ENCODE measurements at regions not wholly inside any gene's neighbourhood (a gene's known extent, or its start where the extent isn't known, plus 50 kb on each side); places are given as distances from the start of the nearest gene placed in this dataset.

DNA sequence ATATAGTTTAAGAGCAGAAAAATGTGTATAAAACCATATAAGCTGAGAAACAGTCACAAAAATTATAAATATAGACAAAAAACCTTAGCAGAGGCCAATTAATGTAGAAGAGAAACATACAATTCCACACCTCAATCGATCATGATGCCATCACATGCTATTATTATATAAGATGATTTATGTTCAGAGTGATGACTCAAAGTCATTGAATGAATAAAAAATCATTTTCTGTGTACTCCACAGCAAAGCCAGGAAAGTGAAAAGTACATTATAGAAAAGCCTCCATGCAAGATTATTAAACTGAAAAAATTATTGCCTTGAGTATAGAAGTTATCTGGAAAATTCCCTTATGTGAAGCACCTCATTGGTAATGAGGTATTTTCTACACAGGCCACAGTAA, 229.2 kb upstream of the PPFIA2 start:
- H3K27ac ChIP-seq: no peak overlapping the region
- DNase-seq (ENCODE audit: low read depth, low spot score): no peak
- no peaks in the 10 kb centered on the region for H3K36me3 ChIP-seq (ENCODE audit: insufficient read depth, low read length)
- TF ChIP-seq FOXP2 (optimal IDR thresholded peaks at IDR 0.05; ENCODE audit: control extremely low read depth, extremely low read length, insufficient read depth): no peak
- no peak for TF ChIP-seq EZH2 (IDR thresholded peaks at IDR 0.05)
- no peak for TF ChIP-seq POLR2AphosphoS5 (IDR thresholded peaks at IDR 0.05; ENCODE audit: borderline replicate concordance, low read depth, low read length)
- no peak overlapping the region for H3K9ac ChIP-seq (ENCODE audit: insufficient read length)
- no peaks in the 10 kb centered on the region for H3K9me3 ChIP-seq (ENCODE audit: low read depth, low read length)
- no peak overlapping the region for H3K4me3 ChIP-seq

DNA sequence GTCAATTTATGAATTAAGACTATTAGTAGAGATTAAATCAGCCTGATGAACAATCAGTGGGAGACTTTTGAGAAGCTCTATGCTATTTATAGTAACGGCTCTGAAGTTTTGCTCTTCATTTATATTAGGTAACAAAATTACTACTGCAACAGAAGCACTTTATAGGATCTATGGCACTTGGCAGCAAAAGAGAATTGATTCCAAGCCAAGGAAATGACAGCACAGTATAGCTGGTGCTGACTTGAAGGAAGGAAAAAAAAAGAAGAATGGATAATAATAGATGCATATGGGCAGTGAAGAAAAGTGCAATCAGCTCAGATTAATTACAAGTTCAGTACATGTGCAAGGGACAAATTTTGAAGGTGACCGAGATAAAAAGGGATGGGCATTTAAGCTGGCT, 228.2 kb upstream of the PPFIA2 start:
- peaks cover under 1% of the 10 kb centered on the region; the same call in 1 of the 2 replicates for H3K9me3 ChIP-seq (ENCODE audit: low read depth, low read length)
- H3K36me3 ChIP-seq (ENCODE audit: insufficient read depth, low read length): no peaks in the 10 kb centered on the region
- no peak overlapping the region for H3K9ac ChIP-seq (ENCODE audit: insufficient read length)
- TF ChIP-seq POLR2AphosphoS5 (IDR thresholded peaks at IDR 0.05; ENCODE audit: borderline replicate concordance, low read depth, low read length): no peak
- TF ChIP-seq EZH2 (IDR thresholded peaks at IDR 0.05): no peak
- TF ChIP-seq FOXP2 (optimal IDR thresholded peaks at IDR 0.05; ENCODE audit: control extremely low read depth, extremely low read length, insufficient read depth): no peak
- H3K4me3 ChIP-seq: no peak overlapping the region
- H3K27ac ChIP-seq: no peak overlapping the region
- DNase-seq (ENCODE audit: low read depth, low spot score): no peak

DNA sequence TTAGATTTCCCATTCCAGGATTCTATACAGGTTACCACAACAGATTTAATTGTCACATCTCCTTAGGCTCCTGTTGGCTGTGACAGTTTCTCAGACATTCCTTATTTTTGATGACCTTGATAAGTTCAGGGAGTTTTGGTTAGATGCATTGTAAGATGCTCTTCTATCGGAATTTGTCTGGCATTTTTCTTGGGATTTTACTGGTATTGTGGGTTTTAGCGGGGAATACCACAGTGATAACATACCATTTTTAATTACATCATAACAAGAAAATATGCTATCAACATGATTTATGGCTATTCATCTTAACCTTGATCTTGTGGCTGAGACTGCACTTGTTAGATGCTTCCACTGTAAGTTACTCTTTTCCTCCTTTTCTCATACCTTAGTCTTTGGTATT, 217.5 kb upstream of the PPFIA2 start:
- Histone ChIP-seq H3K27ac (no peak overlapping the region), H3K9me3 (ENCODE audit: low read depth, low read length) (no peaks in the 10 kb centered on the region), H3K36me3 (ENCODE audit: insufficient read depth, low read length) (no peaks in the 10 kb centered on the region), H3K4me3 (no peak overlapping the region), H3K9ac (ENCODE audit: insufficient read length) (no peak overlapping the region)
- DNase-seq (ENCODE audit: low read depth, low spot score): no peak
- TF ChIP-seq POLR2AphosphoS5 (IDR thresholded peaks at IDR 0.05; ENCODE audit: borderline replicate concordance, low read depth, low read length) (no peak), EZH2 (IDR thresholded peaks at IDR 0.05) (no peak), FOXP2 (optimal IDR thresholded peaks at IDR 0.05; ENCODE audit: control extremely low read depth, extremely low read length, insufficient read depth) (no peak)

DNA sequence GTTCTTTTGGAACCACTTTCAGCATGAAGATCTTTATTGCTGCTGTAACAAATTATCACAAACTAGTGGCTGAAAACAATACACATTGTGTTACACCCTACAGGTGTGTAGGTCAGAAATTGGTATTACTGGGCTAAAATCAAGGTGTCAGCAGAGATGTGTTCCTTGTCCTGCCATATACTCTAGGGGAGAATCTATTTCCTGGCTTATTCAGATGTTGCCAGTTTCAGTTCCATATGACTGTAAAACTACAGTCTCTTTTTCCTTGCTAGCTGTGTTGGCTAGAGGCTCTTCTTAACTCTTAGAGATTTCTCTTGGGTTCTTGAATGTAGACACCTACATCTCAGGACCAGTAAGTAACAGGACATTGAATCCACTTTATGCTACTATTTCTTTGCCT, 215.6 kb upstream of the PPFIA2 start:
- no peak overlapping the region for H3K4me3 ChIP-seq
- H3K27ac ChIP-seq: no peak overlapping the region
- TF ChIP-seq POLR2AphosphoS5 (IDR thresholded peaks at IDR 0.05; ENCODE audit: borderline replicate concordance, low read depth, low read length): no peak
- no peak for TF ChIP-seq EZH2 (IDR thresholded peaks at IDR 0.05)
- no peak for TF ChIP-seq FOXP2 (optimal IDR thresholded peaks at IDR 0.05; ENCODE audit: control extremely low read depth, extremely low read length, insufficient read depth)
- H3K9me3 ChIP-seq (ENCODE audit: low read depth, low read length): no peaks in the 10 kb centered on the region
- no peak for DNase-seq (ENCODE audit: low read depth, low spot score)
- H3K36me3 ChIP-seq (ENCODE audit: insufficient read depth, low read length): no peaks in the 10 kb centered on the region
- H3K9ac ChIP-seq (ENCODE audit: insufficient read length): no peak overlapping the region

DNA sequence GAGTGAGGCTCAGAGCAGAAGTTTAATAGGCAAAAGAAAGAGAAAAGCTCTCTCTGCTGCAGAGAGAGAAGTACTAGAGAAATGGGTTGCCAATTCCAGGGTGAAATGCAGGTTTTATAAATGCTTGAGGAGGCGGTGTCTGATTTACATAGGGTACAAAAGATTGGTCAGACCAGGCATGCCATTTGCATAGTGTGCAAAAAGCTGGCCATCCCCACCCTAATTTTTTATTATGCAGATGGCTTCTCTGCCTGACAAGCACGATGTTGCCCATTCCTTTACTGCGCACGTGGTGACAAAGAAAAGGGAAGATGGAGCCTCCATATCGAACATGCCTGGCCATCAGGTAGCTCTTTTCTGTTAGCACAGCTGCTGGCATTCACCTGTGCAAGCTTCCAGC, 209.3 kb upstream of the PPFIA2 start:
- TF ChIP-seq FOXP2 (optimal IDR thresholded peaks at IDR 0.05; ENCODE audit: control extremely low read depth, extremely low read length, insufficient read depth): no peak
- TF ChIP-seq EZH2 (IDR thresholded peaks at IDR 0.05): no peak
- no peak for TF ChIP-seq POLR2AphosphoS5 (IDR thresholded peaks at IDR 0.05; ENCODE audit: borderline replicate concordance, low read depth, low read length)
- Histone ChIP-seq H3K4me3 (no peak overlapping the region), H3K9ac (ENCODE audit: insufficient read length) (no peak overlapping the region), H3K36me3 (ENCODE audit: insufficient read depth, low read length) (no peaks in the 10 kb centered on the region), H3K27ac (no peak overlapping the region), H3K9me3 (ENCODE audit: low read depth, low read length) (no peaks in the 10 kb centered on the region)
- no peak for DNase-seq (ENCODE audit: low read depth, low spot score)

DNA sequence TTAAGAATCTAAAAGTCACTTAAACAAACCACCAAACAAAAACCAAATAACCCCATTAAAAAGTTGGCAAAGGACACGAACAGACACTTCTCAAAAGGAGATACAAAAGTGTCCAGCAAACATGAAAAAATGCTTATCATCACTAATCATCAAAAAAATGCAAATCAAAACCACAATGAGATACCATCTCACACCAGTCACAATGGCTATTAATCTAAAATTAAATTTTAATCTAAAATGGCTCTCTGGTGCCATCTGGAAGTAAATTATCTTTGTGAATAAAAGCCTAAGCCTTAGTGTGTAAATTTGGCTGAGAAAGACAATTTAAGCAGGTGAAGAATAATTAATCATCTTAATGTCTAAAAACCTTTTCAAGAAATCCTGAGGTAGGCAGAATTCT, 204.5 kb upstream of the PPFIA2 start:
- no peak overlapping the region for H3K4me3 ChIP-seq

DNA sequence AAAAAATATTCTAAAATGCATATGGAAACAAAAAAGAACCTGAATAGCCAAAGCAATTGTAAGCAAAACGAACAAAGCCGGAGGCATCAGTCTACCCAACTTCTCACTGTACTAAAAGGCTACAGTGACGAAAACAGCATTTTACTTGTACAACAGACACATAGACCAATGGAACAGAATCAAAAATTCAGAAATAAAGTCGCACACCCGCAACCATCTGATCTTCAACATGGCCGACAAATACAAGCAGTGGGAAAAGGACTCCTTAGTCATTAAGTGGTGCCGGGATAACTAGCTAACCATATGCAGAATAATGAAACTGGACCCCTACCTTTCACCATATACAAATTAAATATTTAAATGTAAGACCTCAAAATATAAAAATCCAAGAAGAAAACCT, 203.9 kb upstream of the PPFIA2 start:
- DNase-seq (ENCODE audit: low read depth, low spot score): no peak
- H3K9me3 ChIP-seq (ENCODE audit: low read depth, low read length): no peaks in the 10 kb centered on the region
- no peak for TF ChIP-seq EZH2 (IDR thresholded peaks at IDR 0.05)
- no peak for TF ChIP-seq POLR2AphosphoS5 (IDR thresholded peaks at IDR 0.05; ENCODE audit: borderline replicate concordance, low read depth, low read length)
- TF ChIP-seq FOXP2 (optimal IDR thresholded peaks at IDR 0.05; ENCODE audit: control extremely low read depth, extremely low read length, insufficient read depth): no peak
- H3K4me3 ChIP-seq: no peak overlapping the region
- no peaks in the 10 kb centered on the region for H3K36me3 ChIP-seq (ENCODE audit: insufficient read depth, low read length)
- no peak overlapping the region for H3K9ac ChIP-seq (ENCODE audit: insufficient read length)
- no peak overlapping the region for H3K27ac ChIP-seq

More for the DNA sequence above, 204.5 kb upstream of the PPFIA2 start:
- TF ChIP-seq EZH2 (IDR thresholded peaks at IDR 0.05): no peak
- TF ChIP-seq POLR2AphosphoS5 (IDR thresholded peaks at IDR 0.05; ENCODE audit: borderline replicate concordance, low read depth, low read length): no peak
- no peak for TF ChIP-seq FOXP2 (optimal IDR thresholded peaks at IDR 0.05; ENCODE audit: control extremely low read depth, extremely low read length, insufficient read depth)
- Histone ChIP-seq H3K9ac (ENCODE audit: insufficient read length) (no peak overlapping the region), H3K36me3 (ENCODE audit: insufficient read depth, low read length) (no peaks in the 10 kb centered on the region), H3K27ac (no peak overlapping the region), H3K9me3 (ENCODE audit: low read depth, low read length) (no peaks in the 10 kb centered on the region)
- DNase-seq (ENCODE audit: low read depth, low spot score): no peak

DNA sequence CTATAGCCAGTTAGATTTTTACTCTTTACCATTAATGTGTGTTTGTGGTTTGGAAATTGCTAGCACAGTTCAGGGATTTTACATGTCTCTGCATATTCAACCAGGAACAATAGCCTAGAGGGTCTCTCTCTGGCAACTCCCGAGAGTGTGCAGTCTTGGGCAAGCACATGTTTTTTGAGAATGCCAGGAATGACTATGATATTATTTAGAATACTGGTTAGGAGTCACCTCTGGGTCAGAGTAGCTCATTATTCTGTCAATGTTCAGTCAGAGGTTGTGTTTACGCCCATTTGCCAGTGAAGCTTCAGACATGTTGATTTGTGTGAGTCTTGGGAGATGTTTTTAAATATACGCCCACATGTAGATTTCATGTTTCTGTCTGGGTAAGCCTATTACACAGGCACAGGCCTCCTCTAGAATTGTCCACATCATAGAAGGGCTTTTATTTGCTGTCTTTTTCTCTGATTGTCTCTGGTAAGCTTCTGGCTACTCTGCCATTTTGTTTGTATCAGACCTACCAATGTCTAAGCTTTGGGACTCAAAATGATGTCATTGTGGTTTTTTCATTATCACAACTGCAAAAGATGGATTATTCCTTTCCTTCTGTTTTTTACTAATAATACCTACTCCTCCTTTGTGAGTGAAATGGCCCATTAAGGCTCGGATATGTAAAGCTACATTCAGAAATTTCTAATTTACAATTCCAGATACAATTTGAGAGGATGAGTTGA, 203.1 kb upstream of the PPFIA2 start:
- no peak for DNase-seq (ENCODE audit: low read depth, low spot score)
- TF ChIP-seq EZH2 (IDR thresholded peaks at IDR 0.05): no peak
- no peak for TF ChIP-seq FOXP2 (optimal IDR thresholded peaks at IDR 0.05; ENCODE audit: control extremely low read depth, extremely low read length, insufficient read depth)
- no peak for TF ChIP-seq POLR2AphosphoS5 (IDR thresholded peaks at IDR 0.05; ENCODE audit: borderline replicate concordance, low read depth, low read length)
- H3K36me3 ChIP-seq (ENCODE audit: insufficient read depth, low read length): no peaks in the 10 kb centered on the region
- H3K27ac ChIP-seq: no peak overlapping the region
- no peaks in the 10 kb centered on the region for H3K9me3 ChIP-seq (ENCODE audit: low read depth, low read length)
- no peak overlapping the region for H3K9ac ChIP-seq (ENCODE audit: insufficient read length)
- H3K4me3 ChIP-seq: no peak overlapping the region

DNA sequence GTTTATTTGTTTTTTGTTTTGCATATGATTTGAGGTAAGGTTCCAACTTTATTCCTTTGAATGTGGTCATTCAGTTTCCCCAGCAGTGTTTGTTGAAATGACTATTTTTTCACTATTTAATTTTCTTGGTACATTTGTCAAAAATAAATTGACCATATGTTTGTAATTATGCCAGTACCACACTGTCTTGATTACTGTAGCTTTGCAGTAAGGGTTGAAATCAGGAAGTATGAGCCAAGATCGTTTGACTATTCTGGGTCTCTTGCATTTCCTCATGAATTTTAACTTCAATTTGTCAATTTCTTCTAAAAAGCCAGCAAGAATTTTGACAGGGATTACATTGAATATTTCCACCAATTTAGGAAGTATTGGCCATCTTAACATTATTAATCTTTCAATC, 199.3 kb upstream of the PPFIA2 start:
- Histone ChIP-seq H3K36me3 (ENCODE audit: insufficient read depth, low read length) (no peaks in the 10 kb centered on the region), H3K9ac (ENCODE audit: insufficient read length) (peak overlapping the region; percentile 18), H3K4me3 (peak overlapping the region; percentile 5), H3K27ac (peak overlapping the region; percentile 80), H3K9me3 (ENCODE audit: low read depth, low read length) (no peaks in the 10 kb centered on the region)
- TF ChIP-seq EZH2 (IDR thresholded peaks at IDR 0.05) (no peak), FOXP2 (optimal IDR thresholded peaks at IDR 0.05; ENCODE audit: control extremely low read depth, extremely low read length, insufficient read depth) (no peak)
- DNase-seq (ENCODE audit: low read depth, low spot score): no peak
